ENCODE measurements at regions not wholly inside any gene's neighbourhood (a gene's known extent, or its start where the extent isn't known, plus 50 kb on each side); places are given as distances from the start of the nearest gene placed in this dataset.

GRCh38 chr17:13321951-13322701 lies 279.6 kb downstream of the HS3ST3A1 start:
- Histone ChIP-seq H3K9ac (ENCODE audit: insufficient read length) (no peak overlapping the region), H3K27ac (no peak overlapping the region), H3K9me3 (ENCODE audit: low read depth, low read length) (no peaks in the 10 kb centered on the region), H3K36me3 (ENCODE audit: insufficient read depth, low read length) (no peaks in the 10 kb centered on the region), H3K4me3 (no peak overlapping the region)
- DNase-seq (ENCODE audit: low read depth, low spot score), result no peak
- TF ChIP-seq EZH2 (IDR thresholded peaks at IDR 0.05) (no peak), POLR2AphosphoS5 (IDR thresholded peaks at IDR 0.05; ENCODE audit: borderline replicate concordance, low read depth, low read length) (no peak), FOXP2 (optimal IDR thresholded peaks at IDR 0.05; ENCODE audit: control extremely low read depth, extremely low read length, insufficient read depth) (no peak)

DNA sequence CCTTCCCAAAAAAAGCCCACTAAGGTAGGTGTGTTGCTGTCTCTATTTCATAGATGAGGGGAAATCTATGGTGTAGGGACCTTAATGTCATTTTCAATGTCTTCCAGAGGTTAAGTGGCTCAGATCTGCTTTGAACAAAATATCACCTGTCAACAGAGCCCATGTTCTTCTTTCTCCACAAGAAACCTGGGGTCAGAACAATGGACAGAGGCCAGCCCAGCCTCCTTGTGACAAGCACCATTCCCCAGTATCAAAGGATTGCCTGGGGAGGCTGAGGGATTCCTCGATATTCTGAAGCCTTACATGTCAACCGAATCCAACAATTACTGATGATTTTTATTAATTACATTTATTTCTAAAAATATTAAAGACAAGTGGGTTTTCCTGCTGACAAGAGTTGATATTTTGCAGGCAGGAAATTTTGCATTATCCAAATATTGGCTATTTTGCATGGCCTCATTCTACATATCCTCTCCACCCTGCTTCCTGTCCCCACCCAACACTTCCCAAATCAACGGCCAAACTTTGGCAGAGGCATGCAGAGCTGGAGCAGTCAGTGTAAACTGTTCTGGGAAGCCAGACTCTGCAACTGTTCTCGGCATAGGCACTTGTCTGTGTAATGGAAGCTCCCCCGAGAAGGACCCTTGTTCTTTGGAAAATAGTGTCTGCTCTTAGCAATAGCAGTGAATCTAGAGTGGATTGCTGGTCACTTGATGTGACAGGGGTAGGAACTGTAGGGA lies 281.5 kb downstream of the HS3ST3A1 start:
- no peak for TF ChIP-seq EZH2 (IDR thresholded peaks at IDR 0.05)
- no peak for TF ChIP-seq FOXP2 (optimal IDR thresholded peaks at IDR 0.05; ENCODE audit: control extremely low read depth, extremely low read length, insufficient read depth)
- no peak for TF ChIP-seq POLR2AphosphoS5 (IDR thresholded peaks at IDR 0.05; ENCODE audit: borderline replicate concordance, low read depth, low read length)
- H3K36me3 ChIP-seq (ENCODE audit: insufficient read depth, low read length), result no peaks in the 10 kb centered on the region
- no peak overlapping the region for H3K9ac ChIP-seq (ENCODE audit: insufficient read length)
- no peak overlapping the region for H3K27ac ChIP-seq
- no peaks in the 10 kb centered on the region for H3K9me3 ChIP-seq (ENCODE audit: low read depth, low read length)
- H3K4me3 ChIP-seq, result no peak overlapping the region
- no peak for DNase-seq (ENCODE audit: low read depth, low spot score)

- Histone ChIP-seq H3K9ac (ENCODE audit: insufficient read length) (no peak overlapping the region), H3K27ac (no peak overlapping the region), H3K4me3 (no peak overlapping the region), H3K36me3 (ENCODE audit: insufficient read depth, low read length) (no peaks in the 10 kb centered on the region), H3K9me3 (ENCODE audit: low read depth, low read length) (no peaks in the 10 kb centered on the region)
- TF ChIP-seq POLR2AphosphoS5 (IDR thresholded peaks at IDR 0.05; ENCODE audit: borderline replicate concordance, low read depth, low read length), result no peak
- no peak for DNase-seq (ENCODE audit: low read depth, low spot score)
These were observed 285.1 kb downstream of the HS3ST3A1 start for GRCh38 chr17:13316657-13317056.

GRCh38 chr17:13311306-13311705 lies 290.4 kb downstream of the HS3ST3A1 start:
- no peak for DNase-seq (ENCODE audit: low read depth, low spot score)
- Histone ChIP-seq H3K4me3 (no peak overlapping the region), H3K27ac (no peak overlapping the region), H3K9me3 (ENCODE audit: low read depth, low read length) (no peaks in the 10 kb centered on the region), H3K36me3 (ENCODE audit: insufficient read depth, low read length) (no peaks in the 10 kb centered on the region), H3K9ac (ENCODE audit: insufficient read length) (no peak overlapping the region)
- TF ChIP-seq EZH2 (IDR thresholded peaks at IDR 0.05) (no peak), FOXP2 (optimal IDR thresholded peaks at IDR 0.05; ENCODE audit: control extremely low read depth, extremely low read length, insufficient read depth) (no peak), POLR2AphosphoS5 (IDR thresholded peaks at IDR 0.05; ENCODE audit: borderline replicate concordance, low read depth, low read length) (no peak)

DNA sequence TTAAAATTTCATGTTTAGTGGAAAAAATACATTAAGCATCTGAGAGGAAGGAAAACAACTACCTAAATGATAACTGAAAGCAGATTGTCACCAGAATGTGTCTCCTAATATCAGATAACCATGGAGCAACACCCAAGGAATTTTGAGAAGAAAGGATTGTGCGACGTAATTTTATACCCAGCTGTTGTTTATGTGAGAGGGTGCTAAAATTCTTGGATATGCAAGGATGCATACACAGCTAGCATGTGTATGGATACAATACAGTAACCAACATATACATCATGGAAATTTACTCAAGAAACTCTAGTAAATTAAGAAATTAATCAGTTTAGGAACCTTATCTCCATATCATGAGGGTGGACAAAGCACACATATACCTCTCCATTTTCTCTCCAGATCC lies 290.9 kb downstream of the HS3ST3A1 start:
- H3K36me3 ChIP-seq (ENCODE audit: insufficient read depth, low read length), result no peaks in the 10 kb centered on the region
- TF ChIP-seq EZH2 (IDR thresholded peaks at IDR 0.05), result no peak
- no peak for TF ChIP-seq POLR2AphosphoS5 (IDR thresholded peaks at IDR 0.05; ENCODE audit: borderline replicate concordance, low read depth, low read length)
- no peak for TF ChIP-seq FOXP2 (optimal IDR thresholded peaks at IDR 0.05; ENCODE audit: control extremely low read depth, extremely low read length, insufficient read depth)
- H3K9ac ChIP-seq (ENCODE audit: insufficient read length), result no peak overlapping the region
- no peak overlapping the region for H3K27ac ChIP-seq
- no peak for DNase-seq (ENCODE audit: low read depth, low spot score)
- H3K9me3 ChIP-seq (ENCODE audit: low read depth, low read length), result no peaks in the 10 kb centered on the region
- no peak overlapping the region for H3K4me3 ChIP-seq

DNA sequence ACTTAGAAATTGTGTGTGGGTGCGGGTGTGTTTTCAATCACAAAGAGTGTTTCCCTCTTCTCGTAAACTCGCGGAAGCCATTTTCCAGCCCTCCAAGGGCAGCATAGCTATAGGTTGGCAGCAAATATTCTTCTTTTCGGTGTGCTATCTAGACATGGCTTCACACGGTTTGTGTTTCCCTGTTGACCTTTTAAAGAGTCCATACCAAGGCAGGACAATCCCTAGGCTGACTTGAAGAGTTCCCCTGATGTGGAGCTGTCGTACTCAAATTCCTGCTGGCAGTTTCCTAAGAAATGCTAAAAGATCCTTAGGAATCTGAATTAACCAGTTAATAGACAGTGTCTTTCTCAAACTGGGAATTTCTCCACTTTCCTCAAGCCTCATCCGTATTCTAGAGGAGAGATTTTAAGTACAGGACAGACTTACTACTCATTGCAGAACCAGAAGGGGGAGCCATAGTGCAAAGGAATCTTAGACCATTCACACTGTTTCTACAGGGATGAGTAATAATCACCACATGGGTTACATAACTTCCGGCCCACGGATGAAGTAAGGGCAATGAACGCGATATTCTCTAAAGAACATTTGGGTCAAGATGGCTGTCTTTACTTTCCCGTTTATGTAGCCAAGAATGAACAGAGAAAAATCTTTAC lies 288.6 kb upstream of the ELAC2 start:
- Histone ChIP-seq H3K9ac (ENCODE audit: insufficient read length) (no peak overlapping the region), H3K9me3 (ENCODE audit: low read depth, low read length) (no peaks in the 10 kb centered on the region), H3K4me3 (no peak overlapping the region), H3K27ac (no peak overlapping the region), H3K36me3 (ENCODE audit: insufficient read depth, low read length) (no peaks in the 10 kb centered on the region)
- DNase-seq (ENCODE audit: low read depth, low spot score), result no peak
- TF ChIP-seq FOXP2 (optimal IDR thresholded peaks at IDR 0.05; ENCODE audit: control extremely low read depth, extremely low read length, insufficient read depth) (no peak), POLR2AphosphoS5 (IDR thresholded peaks at IDR 0.05; ENCODE audit: borderline replicate concordance, low read depth, low read length) (no peak), EZH2 (IDR thresholded peaks at IDR 0.05) (no peak)

DNA sequence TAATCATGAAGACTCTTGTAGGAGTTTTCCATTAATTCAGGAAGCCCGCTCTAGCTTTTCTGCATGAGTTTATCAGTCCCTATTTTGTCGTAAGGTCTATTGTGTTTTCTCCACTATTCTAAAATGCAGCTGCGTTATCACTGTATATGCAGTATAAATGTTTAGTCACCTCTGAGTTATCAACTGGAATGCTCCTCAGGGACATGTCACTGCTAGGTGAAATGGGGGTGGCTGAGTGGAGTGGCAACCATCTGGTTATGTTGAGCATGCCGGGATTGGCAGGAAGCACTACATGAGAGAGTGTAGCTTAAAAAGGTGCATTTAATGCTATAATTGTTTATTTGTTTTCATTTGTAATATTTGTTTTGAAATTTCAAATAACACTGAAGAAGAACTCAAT lies 285.2 kb upstream of the ELAC2 start:
- TF ChIP-seq POLR2AphosphoS5 (IDR thresholded peaks at IDR 0.05; ENCODE audit: borderline replicate concordance, low read depth, low read length), result no peak
- no peak for TF ChIP-seq FOXP2 (optimal IDR thresholded peaks at IDR 0.05; ENCODE audit: control extremely low read depth, extremely low read length, insufficient read depth)
- TF ChIP-seq EZH2 (IDR thresholded peaks at IDR 0.05), result no peak
- Histone ChIP-seq H3K9me3 (ENCODE audit: low read depth, low read length) (no peaks in the 10 kb centered on the region), H3K4me3 (no peak overlapping the region), H3K36me3 (ENCODE audit: insufficient read depth, low read length) (no peaks in the 10 kb centered on the region), H3K9ac (ENCODE audit: insufficient read length) (no peak overlapping the region), H3K27ac (no peak overlapping the region)
- DNase-seq (ENCODE audit: low read depth, low spot score), result no peak

DNA sequence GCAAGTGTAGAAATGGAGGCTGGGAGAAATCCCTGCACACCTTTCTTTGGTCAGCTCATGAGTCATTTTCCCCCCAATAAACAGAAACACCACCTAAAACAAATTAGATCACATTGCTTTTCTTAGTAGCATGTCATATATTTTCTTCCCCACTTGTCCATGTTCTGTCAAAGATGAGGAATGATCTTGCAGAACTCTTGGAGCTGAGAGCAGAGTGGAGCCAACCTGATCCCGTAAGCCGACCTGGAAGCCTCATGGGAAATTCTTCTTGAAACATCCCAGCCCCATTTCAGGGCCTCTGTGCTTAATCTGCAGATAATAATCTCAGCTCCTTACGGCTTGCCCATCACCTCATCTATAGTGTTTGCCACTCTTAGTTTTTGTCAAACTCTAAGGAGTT lies 284.6 kb upstream of the ELAC2 start:
- H3K4me3 ChIP-seq, result no peak overlapping the region
- H3K9ac ChIP-seq (ENCODE audit: insufficient read length), result no peak overlapping the region
- DNase-seq (ENCODE audit: low read depth, low spot score), result no peak
- no peaks in the 10 kb centered on the region for H3K9me3 ChIP-seq (ENCODE audit: low read depth, low read length)
- no peak for TF ChIP-seq POLR2AphosphoS5 (IDR thresholded peaks at IDR 0.05; ENCODE audit: borderline replicate concordance, low read depth, low read length)
- no peak for TF ChIP-seq FOXP2 (optimal IDR thresholded peaks at IDR 0.05; ENCODE audit: control extremely low read depth, extremely low read length, insufficient read depth)
- no peak for TF ChIP-seq EZH2 (IDR thresholded peaks at IDR 0.05)
- H3K36me3 ChIP-seq (ENCODE audit: insufficient read depth, low read length), result no peaks in the 10 kb centered on the region
- H3K27ac ChIP-seq, result no peak overlapping the region
